Caco-2 (cell line): ENCODE measurements at regions not wholly inside any gene's neighbourhood (a gene's known extent, or its start where the extent isn't known, plus 50 kb on each side); places are given as distances from the start of the nearest gene placed in this dataset.

Source experiments
- BruUV-seq: library from RNA; stranded (reverse); fragments of 400-500 nt; replicated peaks from 2 replicates; lab custom pipeline; 2021; lab: Mats Ljungman, UMichigan
- CTCF ChIA-PET: fragments of 300-600 bp; sonication (Branson Sonifier 250); formaldehyde crosslinking; loops from one replicate; lab custom pipeline; 2022; ENCODE audit warnings: antibody characterized with exemption; lab: Charles Lee
- POLR2A ChIA-PET: fragments of 300-600 bp; sonication (Branson Sonifier 250); formaldehyde crosslinking; loops from one replicate; lab custom pipeline; 2022; ENCODE audit warnings: antibody characterized with exemption; lab: Charles Lee
- DNase-seq, 2 experiments: peaks; one replicate each; pipeline versions ENCODE4 v3.0.0 to v3.0.0-alpha.2; 2020 to 2022
- H3K27me3 ChIP-seq: replicated peaks from 2 replicates; pipeline ENCODE4 v1.6.0; 2011; ENCODE audit warnings: low read length; ENCODE audit not compliant: control insufficient read depth, insufficient read depth
- H3K36me3 ChIP-seq: 2 replicates; pipeline ENCODE4 v1.5.1; 2011; ENCODE audit warnings: low read length; ENCODE audit not compliant: control insufficient read depth, insufficient read depth
- H3K4me1 ChIP-seq: fragments of 250-450 bp; sonication (Bioruptor Pico); 2 replicates; pipeline ENCODE4 v1.5.1; 2020; ENCODE audit warnings: mild to moderate bottlenecking
- H3K4me3 ChIP-seq: 2 replicates; pipeline ENCODE4 v1.5.1; 2011; ENCODE audit warnings: low read depth, mild to moderate bottlenecking, control low read depth, low read length
- H3K9me3 ChIP-seq: fragments of 250-450 bp; sonication (Bioruptor Pico); 2 replicates; pipeline ENCODE4 v1.5.1; 2020; ENCODE audit warnings: mild to moderate bottlenecking, moderate library complexity
- H3K27ac Mint-ChIP-seq: one replicate; pipeline ENCODE4 v1.8.0; 2022; ENCODE audit warnings: mixed read lengths; ENCODE audit not compliant: unreplicated experiment
- H3K27me3 Mint-ChIP-seq: one replicate; pipeline ENCODE4 v1.8.0; 2022; ENCODE audit warnings: mixed read lengths; ENCODE audit not compliant: insufficient read depth, unreplicated experiment
- H3K36me3 Mint-ChIP-seq: one replicate; pipeline ENCODE4 v1.8.0; 2022; ENCODE audit warnings: mild to moderate bottlenecking, mixed read lengths; ENCODE audit not compliant: insufficient read depth, unreplicated experiment
- H3K4me1 Mint-ChIP-seq: one replicate; pipeline ENCODE4 v1.8.0; 2022; ENCODE audit warnings: low read depth, mixed read lengths; ENCODE audit not compliant: unreplicated experiment
- H3K4me3 Mint-ChIP-seq: one replicate; pipeline ENCODE4 v1.8.0; 2022; ENCODE audit warnings: mild to moderate bottlenecking, moderate library complexity, mixed read lengths; ENCODE audit not compliant: unreplicated experiment
- H3K9me3 Mint-ChIP-seq: one replicate; pipeline ENCODE4 v1.8.0; 2022; ENCODE audit warnings: mixed read lengths; ENCODE audit not compliant: unreplicated experiment
- intact Hi-C: fragments of 100-400 bp; cut with micrococcal nuclease; formaldehyde crosslinking; loops from one replicate; pipeline ENCODE4 v1.10.0; 2022; ENCODE audit not compliant: unreplicated experiment
- TF ChIP-seq, protein P1 (sequence below), 2 experiments: fragments of 200-600 bp in 1 of 2; IDR thresholded peaks; 1 replicate in 1 of 2; 2 replicates in 1 of 2; pipeline versions ENCODE4 v1.5.1 to v1.8.0; 2011 to 2022; ENCODE audit warnings: antibody characterized with exemption in 1 of 2, control low read depth in 1 of 2, inconsistent platforms in 1 of 2, low read depth in 1 of 2, low read length in 1 of 2, mild to moderate bottlenecking in 1 of 2, moderate library complexity in 1 of 2; ENCODE audit not compliant: insufficient read depth in 1 of 2, severe bottlenecking in 1 of 2, unreplicated experiment in 1 of 2

DNA sequence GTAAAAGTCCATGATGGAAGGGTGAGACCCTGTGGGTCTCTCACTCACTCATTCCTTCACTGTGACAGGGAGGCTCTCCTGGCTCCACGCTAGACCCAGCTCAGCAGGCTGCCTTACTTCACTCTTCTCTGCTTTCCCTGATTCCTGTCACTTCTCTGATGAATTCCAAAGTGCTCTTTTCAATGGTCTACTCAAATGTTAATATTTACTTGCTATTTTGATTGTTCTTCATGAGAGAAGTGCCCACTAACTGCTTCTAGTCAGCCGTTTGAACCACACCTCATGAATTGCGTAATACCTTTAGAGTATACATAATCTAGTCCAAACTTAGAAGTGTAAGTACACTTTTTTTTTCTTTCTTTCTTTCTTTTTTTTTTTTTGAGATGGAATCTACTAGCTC is 1350.2 kb upstream of the RAG2 start:
- intact Hi-C loops, result no loop called here
- no peak overlapping the region for H3K4me3 ChIP-seq
- POLR2A ChIA-PET, result no interaction called here
- no peaks in the 10 kb centered on the region for H3K36me3 Mint-ChIP-seq
- H3K4me3 Mint-ChIP-seq, result no peak overlapping the region
- 0 out of 2 replicates have a peak, but pooled peaks cover 9% of the 10 kb centered on the region for H3K9me3 ChIP-seq
- H3K27ac Mint-ChIP-seq, result no peak overlapping the region
- CTCF ChIA-PET, result no interaction called here
- H3K36me3 ChIP-seq, result no peaks in the 10 kb centered on the region
- H3K27me3 Mint-ChIP-seq, result no peaks in the 10 kb centered on the region
- no peaks in the 10 kb centered on the region for H3K4me1 ChIP-seq
- H3K4me1 Mint-ChIP-seq, result no peaks in the 10 kb centered on the region
- no peak for DNase-seq
- TF ChIP-seq, protein P1, sequence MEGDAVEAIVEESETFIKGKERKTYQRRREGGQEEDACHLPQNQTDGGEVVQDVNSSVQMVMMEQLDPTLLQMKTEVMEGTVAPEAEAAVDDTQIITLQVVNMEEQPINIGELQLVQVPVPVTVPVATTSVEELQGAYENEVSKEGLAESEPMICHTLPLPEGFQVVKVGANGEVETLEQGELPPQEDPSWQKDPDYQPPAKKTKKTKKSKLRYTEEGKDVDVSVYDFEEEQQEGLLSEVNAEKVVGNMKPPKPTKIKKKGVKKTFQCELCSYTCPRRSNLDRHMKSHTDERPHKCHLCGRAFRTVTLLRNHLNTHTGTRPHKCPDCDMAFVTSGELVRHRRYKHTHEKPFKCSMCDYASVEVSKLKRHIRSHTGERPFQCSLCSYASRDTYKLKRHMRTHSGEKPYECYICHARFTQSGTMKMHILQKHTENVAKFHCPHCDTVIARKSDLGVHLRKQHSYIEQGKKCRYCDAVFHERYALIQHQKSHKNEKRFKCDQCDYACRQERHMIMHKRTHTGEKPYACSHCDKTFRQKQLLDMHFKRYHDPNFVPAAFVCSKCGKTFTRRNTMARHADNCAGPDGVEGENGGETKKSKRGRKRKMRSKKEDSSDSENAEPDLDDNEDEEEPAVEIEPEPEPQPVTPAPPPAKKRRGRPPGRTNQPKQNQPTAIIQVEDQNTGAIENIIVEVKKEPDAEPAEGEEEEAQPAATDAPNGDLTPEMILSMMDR (IDR thresholded peaks at IDR 0.05; ENCODE audit: insufficient read depth in 1 of 2, low read depth in 1 of 2, low read length in 1 of 2, severe bottlenecking in 1 of 2, unreplicated experiment in 1 of 2), result no peak
- H3K9me3 Mint-ChIP-seq, result peaks cover 25% of the 10 kb centered on the region
- H3K27me3 ChIP-seq, result no peaks in the 10 kb centered on the region
- no TSS peak for BruUV-seq

DNA sequence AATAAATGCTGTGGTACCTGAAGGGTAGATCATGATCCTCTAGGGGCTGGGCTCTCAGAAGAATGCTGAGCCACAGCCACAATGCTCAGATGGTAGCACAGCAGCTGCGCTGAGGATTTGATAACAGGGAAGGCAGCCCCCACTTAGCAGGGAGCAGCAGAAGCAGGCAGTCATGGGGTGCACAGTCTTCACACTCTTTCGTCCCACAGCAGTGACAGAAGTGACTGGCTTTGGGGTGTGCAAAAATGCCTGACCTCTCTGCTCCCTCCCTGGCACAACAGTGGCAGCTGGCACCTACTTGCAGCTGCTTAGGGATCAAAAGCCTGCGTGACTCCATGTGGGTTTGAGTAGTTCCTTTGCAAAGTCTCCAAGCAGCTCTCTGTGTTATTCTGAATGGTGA is 1349.8 kb upstream of the RAG2 start:
- H3K4me3 ChIP-seq, result no peak overlapping the region
- intact Hi-C loops, result no loop called here
- TF ChIP-seq, protein P1 (IDR thresholded peaks at IDR 0.05; ENCODE audit: insufficient read depth in 1 of 2, low read depth in 1 of 2, low read length in 1 of 2, severe bottlenecking in 1 of 2, unreplicated experiment in 1 of 2), result no peak
- ChIA-PET POLR2A (no interaction called here), CTCF (no interaction called here)
- H3K27me3 Mint-ChIP-seq, result no peaks in the 10 kb centered on the region
- no peak overlapping the region for H3K27ac Mint-ChIP-seq
- peaks cover 25% of the 10 kb centered on the region for H3K9me3 Mint-ChIP-seq
- no peak overlapping the region for H3K4me3 Mint-ChIP-seq
- no peaks in the 10 kb centered on the region for H3K36me3 Mint-ChIP-seq
- no peaks in the 10 kb centered on the region for H3K27me3 ChIP-seq
- 0 out of 2 replicates have a peak, but pooled peaks cover 11% of the 10 kb centered on the region for H3K9me3 ChIP-seq
- no TSS peak for BruUV-seq
- H3K4me1 Mint-ChIP-seq, result no peaks in the 10 kb centered on the region
- H3K4me1 ChIP-seq, result no peaks in the 10 kb centered on the region
- DNase-seq, result no peak
- no peaks in the 10 kb centered on the region for H3K36me3 ChIP-seq

DNA sequence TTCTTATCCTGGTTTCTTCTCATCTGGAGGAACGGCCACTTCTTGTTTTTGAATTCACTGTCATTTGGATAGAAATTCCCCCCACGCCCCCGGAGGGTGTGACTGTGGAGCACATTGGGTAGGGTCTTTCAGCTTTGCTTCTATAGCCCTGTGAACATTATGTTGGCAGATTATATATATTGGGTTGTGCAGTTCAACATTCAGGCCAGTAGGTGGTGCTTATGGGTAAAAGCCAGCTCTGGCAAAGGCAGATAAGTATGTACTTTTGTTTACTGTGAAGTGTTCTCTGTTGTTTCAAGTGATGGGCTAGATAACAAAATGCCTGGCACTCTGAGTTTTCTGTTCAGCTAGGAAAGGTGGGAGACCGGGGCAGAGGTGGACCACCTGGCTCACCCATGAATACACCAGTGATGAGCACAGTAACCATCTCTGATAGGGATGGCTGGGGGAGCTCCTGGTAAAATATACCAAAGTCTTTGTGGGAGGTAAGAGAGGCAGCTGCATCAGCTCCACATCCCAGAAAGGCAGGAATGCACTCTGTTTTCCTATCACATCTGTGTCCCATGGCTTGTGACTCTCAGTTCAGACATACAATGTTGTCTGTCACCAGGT is 1348.2 kb upstream of the RAG2 start:
- Mint-ChIP-seq H3K27ac (no peak overlapping the region), H3K27me3 (no peaks in the 10 kb centered on the region)
- POLR2A ChIA-PET, result no interaction called here

More for the DNA sequence above, 1348.2 kb upstream of the RAG2 start:
- no peak overlapping the region for H3K4me3 ChIP-seq
- H3K4me1 Mint-ChIP-seq, result no peaks in the 10 kb centered on the region
- peak in 1 of 2 experiments; percentile 51 for DNase-seq
- no peaks in the 10 kb centered on the region for H3K36me3 ChIP-seq
- no TSS peak for BruUV-seq
- H3K9me3 ChIP-seq, result 0 out of 2 replicates have a peak, but pooled peaks cover 11% of the 10 kb centered on the region
- intact Hi-C loops, result loop anchor here (1.0 kb wide), 2 partner anchors 845 to 1420 kb away; no protein-coding TSS in a partner anchor
- H3K4me1 ChIP-seq, result no peaks in the 10 kb centered on the region
- H3K36me3 Mint-ChIP-seq, result no peaks in the 10 kb centered on the region
- CTCF ChIA-PET, result interaction anchor here (0.6 to 1.5 kb wide), 3 partner anchors 223 to 1420 kb away, joined by 3 to 4 read pairs (median 3); no protein-coding TSS in a partner anchor
- H3K9me3 Mint-ChIP-seq, result peaks cover 25% of the 10 kb centered on the region
- H3K4me3 Mint-ChIP-seq, result no peak overlapping the region
- TF ChIP-seq, protein P1 (IDR thresholded peaks at IDR 0.05; ENCODE audit: insufficient read depth in 1 of 2, low read depth in 1 of 2, low read length in 1 of 2, severe bottlenecking in 1 of 2, unreplicated experiment in 1 of 2), result peak; percentile 45 to 54
- no peaks in the 10 kb centered on the region for H3K27me3 ChIP-seq
